Left lung (tissue), 4 donors: ENCODE measurements at regions not wholly inside any gene's neighbourhood (a gene's known extent, or its start where the extent isn't known, plus 50 kb on each side); places are given as distances from the start of the nearest gene placed in this dataset.

Experiments
- ATAC-seq: fragments of 200-7000 bp; cut with Tn5 transposase; one replicate; pipeline ENCODE4 v1.9.1; 2020; ENCODE audit warnings: moderate library complexity
- DNase-seq, 4 donors: peaks; one replicate each; pipeline ENCODE4 v3.0.0-alpha.2; 2013 to 2020
- H3K27ac ChIP-seq, 2 donors: fragments of 200-600 bp; sonication (generic) in 1 of 2; one replicate each; pipeline versions ENCODE4 v1.5.0 to v1.8.0; 2020 to 2021
- H3K27me3 ChIP-seq, 2 donors: fragments of 200-600 bp; sonication (generic) in 1 of 2; one replicate each; pipeline versions ENCODE4 v1.5.0 to v1.8.0; 2020 to 2021
- H3K36me3 ChIP-seq, 2 donors: fragments of 200-600 bp; sonication (generic) in 1 of 2; one replicate each; pipeline versions ENCODE4 v1.5.0 to v1.8.0; 2020 to 2021
- H3K4me1 ChIP-seq, 2 donors: fragments of 200-600 bp; one replicate each; pipeline ENCODE4 v1.8.0; 2021
- H3K4me3 ChIP-seq, 2 donors: fragments of 200-600 bp; sonication (generic) in 1 of 2; one replicate each; pipeline versions ENCODE4 v1.5.0 to v1.8.0; 2020 to 2021; ENCODE audit warnings: mild to moderate bottlenecking in 1 of 2
- H3K9me3 ChIP-seq, 2 donors: fragments of 200-600 bp; sonication (generic) in 1 of 2; one replicate each; pipeline versions ENCODE4 v1.5.0 to v1.8.0; 2020 to 2021
- intact Hi-C, 2 donors: fragments of 100-400 bp; cut with DNase I; formaldehyde crosslinking; loops; one replicate each; pipeline versions ENCODE4 v1.11.2 to v1.14.2; 2022
- TF ChIP-seq, protein P1 (sequence below), 2 donors: fragments of 200-600 bp; sonication (generic) in 1 of 2; IDR thresholded peaks; one replicate each; pipeline versions ENCODE4 v1.5.0 to v1.8.0; 2021; ENCODE audit warnings: antibody characterized with exemption in 2 of 2
- donor health status: DM: no; HTN: yes; CAD: no.
- donor health status: DM: no; HTN: no; CAD: no.

DNA sequence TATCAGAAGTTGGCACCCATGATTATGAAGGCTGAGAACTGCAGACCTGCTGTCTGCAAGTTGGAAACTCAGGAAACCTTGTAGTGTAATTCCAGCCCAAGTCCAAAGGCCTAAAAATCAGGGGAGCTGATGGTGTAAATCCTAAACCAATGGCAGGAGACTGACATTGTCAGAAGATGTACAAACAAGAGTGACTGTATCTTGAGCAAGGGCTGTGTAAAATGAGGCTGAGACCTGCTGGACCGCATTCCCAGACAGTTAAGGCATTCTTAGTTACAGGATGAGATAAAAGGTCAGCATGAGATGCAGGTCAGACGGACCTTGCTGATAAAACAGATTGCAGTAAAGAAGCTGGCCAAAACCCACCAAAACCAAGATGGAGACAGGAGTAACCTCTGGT, 147.7 kb downstream of the COG6 start:
- ATAC-seq (no peak), DNase-seq (no peak)
- intact Hi-C loops: no loop called here
- Histone ChIP-seq H3K9me3 (peaks cover 0 to 5% of the 10 kb centered on the region in 2 donors), H3K4me1 (no peaks in the 10 kb centered on the region), H3K27ac (no peak overlapping the region), H3K4me3 (no peak overlapping the region), H3K27me3 (no peaks in the 10 kb centered on the region), H3K36me3 (no peaks in the 10 kb centered on the region)
- TF ChIP-seq, protein P1, sequence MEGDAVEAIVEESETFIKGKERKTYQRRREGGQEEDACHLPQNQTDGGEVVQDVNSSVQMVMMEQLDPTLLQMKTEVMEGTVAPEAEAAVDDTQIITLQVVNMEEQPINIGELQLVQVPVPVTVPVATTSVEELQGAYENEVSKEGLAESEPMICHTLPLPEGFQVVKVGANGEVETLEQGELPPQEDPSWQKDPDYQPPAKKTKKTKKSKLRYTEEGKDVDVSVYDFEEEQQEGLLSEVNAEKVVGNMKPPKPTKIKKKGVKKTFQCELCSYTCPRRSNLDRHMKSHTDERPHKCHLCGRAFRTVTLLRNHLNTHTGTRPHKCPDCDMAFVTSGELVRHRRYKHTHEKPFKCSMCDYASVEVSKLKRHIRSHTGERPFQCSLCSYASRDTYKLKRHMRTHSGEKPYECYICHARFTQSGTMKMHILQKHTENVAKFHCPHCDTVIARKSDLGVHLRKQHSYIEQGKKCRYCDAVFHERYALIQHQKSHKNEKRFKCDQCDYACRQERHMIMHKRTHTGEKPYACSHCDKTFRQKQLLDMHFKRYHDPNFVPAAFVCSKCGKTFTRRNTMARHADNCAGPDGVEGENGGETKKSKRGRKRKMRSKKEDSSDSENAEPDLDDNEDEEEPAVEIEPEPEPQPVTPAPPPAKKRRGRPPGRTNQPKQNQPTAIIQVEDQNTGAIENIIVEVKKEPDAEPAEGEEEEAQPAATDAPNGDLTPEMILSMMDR (IDR thresholded peaks at IDR 0.05): no peak

DNA sequence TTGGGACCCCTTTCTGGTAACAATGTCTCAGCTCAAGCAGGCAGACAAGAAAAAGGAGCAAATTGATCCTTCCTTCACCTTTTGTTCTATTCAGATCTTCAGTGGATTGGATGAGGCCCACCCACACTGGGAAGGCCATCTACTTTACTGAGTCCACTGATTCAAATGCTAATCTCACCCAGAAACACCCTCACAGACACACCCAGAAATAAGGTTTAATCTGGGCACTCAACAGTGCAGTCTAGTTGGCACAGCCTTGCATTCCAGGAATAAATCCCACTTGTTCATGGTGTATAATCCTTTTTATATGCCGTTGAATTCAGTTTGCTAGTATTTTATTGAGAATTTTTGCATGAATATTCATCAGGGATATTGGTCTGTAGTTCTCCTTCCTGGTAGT, 148.4 kb downstream of the COG6 start:
- H3K9me3 ChIP-seq: peaks cover 0 to 5% of the 10 kb centered on the region in 2 donors
- no peak for ATAC-seq
- no peaks in the 10 kb centered on the region for H3K4me1 ChIP-seq
- TF ChIP-seq, protein P1 (IDR thresholded peaks at IDR 0.05): no peak
- H3K4me3 ChIP-seq: no peak overlapping the region
- no peaks in the 10 kb centered on the region for H3K27me3 ChIP-seq
- H3K27ac ChIP-seq: no peak overlapping the region
- no peak for DNase-seq
- no peaks in the 10 kb centered on the region for H3K36me3 ChIP-seq
- intact Hi-C loops: no loop called here

DNA sequence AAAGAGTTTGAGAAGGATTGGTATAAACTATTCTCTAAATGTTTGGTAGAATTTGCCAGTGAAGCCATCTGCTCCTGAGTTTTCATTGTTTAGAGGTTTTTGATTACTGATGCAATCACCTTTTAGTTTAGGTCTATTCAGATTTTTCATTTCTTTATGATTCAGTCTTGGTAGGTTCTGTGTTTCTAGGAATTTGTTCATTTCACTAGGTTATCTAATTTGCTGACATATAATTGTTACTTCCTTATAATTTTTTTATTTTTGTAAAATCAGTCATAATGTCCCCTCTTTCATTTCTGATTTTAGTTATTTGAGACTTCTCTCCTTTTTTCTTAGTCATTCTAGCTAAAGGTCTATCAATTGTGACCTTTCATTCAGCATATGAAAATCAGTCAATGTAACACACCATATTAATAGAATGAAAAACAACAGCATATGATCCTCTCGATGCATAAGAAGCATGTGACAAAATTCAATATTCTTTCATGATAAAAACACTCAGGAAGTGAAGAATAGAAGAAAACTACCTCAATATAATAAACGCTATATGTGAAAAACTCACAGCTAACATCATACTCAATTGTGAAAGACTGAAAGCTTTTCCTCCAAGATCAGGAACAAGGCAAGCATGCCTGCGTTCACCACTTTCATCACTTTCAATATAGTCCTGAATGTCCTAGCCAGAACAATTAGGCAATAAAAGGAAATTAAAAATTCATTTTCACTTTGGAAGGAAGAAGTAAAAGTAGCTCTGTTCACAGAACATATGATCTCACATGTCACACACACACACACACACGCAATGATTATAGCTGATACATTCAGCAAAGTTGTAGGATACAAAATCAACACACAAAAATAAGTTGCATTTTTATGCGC, 149.1 kb downstream of the COG6 start:
- H3K9me3 ChIP-seq: peaks cover 0 to 5% of the 10 kb centered on the region in 2 donors
- intact Hi-C loops: no loop called here
- DNase-seq (no peak), ATAC-seq (no peak)
- H3K4me1 ChIP-seq: no peaks in the 10 kb centered on the region
- no peaks in the 10 kb centered on the region for H3K36me3 ChIP-seq
- H3K4me3 ChIP-seq: no peak overlapping the region
- TF ChIP-seq, protein P1 (IDR thresholded peaks at IDR 0.05): no peak
- no peaks in the 10 kb centered on the region for H3K27me3 ChIP-seq
- H3K27ac ChIP-seq: no peak overlapping the region

DNA sequence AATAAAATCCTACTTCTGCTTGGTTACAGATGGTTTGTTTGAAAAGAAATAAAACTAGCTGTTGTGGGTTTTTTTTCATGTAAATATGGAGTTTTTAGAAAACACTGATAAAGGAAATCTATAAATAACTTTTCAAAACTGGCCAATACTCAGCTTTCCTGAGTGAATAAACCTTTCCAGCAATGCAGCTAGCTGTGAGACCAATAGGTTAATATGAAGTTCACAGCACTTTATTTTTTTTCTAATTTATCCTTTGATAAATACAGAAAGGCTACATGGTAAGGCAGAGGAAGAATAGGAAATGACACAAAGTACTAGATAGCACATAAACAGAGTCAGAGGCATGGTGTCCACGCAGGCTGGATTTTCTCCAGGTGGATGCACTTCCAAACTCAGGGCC, 154.0 kb downstream of the COG6 start:
- TF ChIP-seq, protein P1 (IDR thresholded peaks at IDR 0.05): no peak
- Histone ChIP-seq H3K36me3 (no peaks in the 10 kb centered on the region), H3K27me3 (no peaks in the 10 kb centered on the region), H3K4me1 (no peaks in the 10 kb centered on the region), H3K4me3 (no peak overlapping the region), H3K9me3 (no peaks in the 10 kb centered on the region), H3K27ac (no peak overlapping the region)
- ATAC-seq (no peak), DNase-seq (no peak)
- intact Hi-C loops: no loop called here

DNA sequence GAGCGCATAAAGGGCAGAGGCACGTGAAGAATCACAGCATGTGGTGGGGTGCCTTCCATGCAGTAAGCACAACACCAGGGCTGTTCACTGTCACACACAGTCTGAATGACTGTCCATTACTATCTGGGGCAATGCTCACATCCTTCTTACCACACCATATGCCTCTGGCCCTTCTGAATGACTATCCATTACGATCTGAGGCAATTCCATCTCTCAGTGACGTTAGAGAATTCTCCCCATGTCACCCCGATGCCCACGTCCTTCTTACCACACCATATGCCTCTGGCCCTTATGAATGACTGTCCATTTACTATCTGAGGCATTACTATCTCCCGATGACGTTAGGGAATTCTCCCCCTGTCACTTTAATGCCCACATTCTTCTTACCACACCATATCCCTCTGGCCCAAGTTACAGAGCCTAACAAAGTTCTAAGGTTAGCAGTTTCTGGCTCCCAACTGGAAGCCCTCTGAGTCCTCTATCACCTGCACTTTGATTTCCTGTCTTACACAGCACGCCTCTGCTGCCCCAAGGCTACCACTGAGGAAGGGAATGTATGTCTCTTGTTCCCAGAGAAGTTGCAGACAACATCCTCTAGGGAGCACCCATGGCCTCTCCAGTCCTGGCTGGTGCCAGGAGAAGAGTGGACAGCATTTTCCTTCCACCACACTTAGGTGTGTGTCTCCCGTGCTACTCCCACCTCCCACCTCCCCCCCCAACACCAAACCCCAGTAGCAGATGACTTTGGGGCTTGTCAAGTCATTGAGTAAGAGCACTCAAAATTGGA, 154.8 kb downstream of the COG6 start:
- Histone ChIP-seq H3K36me3 (no peaks in the 10 kb centered on the region), H3K27ac (no peak overlapping the region), H3K4me1 (no peaks in the 10 kb centered on the region), H3K9me3 (no peaks in the 10 kb centered on the region), H3K27me3 (no peaks in the 10 kb centered on the region), H3K4me3 (no peak overlapping the region)
- TF ChIP-seq, protein P1 (IDR thresholded peaks at IDR 0.05): no peak
- ATAC-seq (no peak), DNase-seq (no peak)
- intact Hi-C loops: no loop called here
